CD4-positive, alpha-beta T cell (primary cell): ENCODE measurements at regions not wholly inside any gene's neighbourhood (a gene's known extent, or its start where the extent isn't known, plus 50 kb on each side); places are given as distances from the start of the nearest gene placed in this dataset.

ENCODE experiments used
- ATAC-seq: fragments of 200-7000 bp; cut with Tn5 transposase; one replicate; pipeline ENCODE4 v1.10.0; 2022; ENCODE audit warnings: mild to moderate bottlenecking; ENCODE audit not compliant: poor library complexity
- CTCF ChIA-PET: fragments of 350-600 bp; sonication (Branson Sonifier 250); formaldehyde crosslinking; loops from one replicate; lab custom pipeline; 2021; ENCODE audit warnings: antibody characterized with exemption, inconsistent platforms; lab: Charles Lee
- POLR2A ChIA-PET: fragments of 350-600 bp; sonication (Branson Sonifier 250); formaldehyde crosslinking; loops from one replicate; lab custom pipeline; 2021; ENCODE audit warnings: antibody characterized with exemption, inconsistent platforms; lab: Charles Lee
- DNase-seq, 14 experiments: peaks; one replicate each; pipeline ENCODE4 v3.0.0-alpha.2; 2013 to 2020; ENCODE audit warnings: mixed read lengths in 2 of 14
- H3K27ac ChIP-seq, 2 donors: one replicate each; pipeline versions ENCODE4 v1.5.1 to v1.7.0; 2013; ENCODE audit warnings: low read length in 2 of 2, low read depth in 1 of 2, mild to moderate bottlenecking in 1 of 2
- H3K27me3 ChIP-seq, 2 experiments: 1 replicate in 1 of 2; 2 replicates in 1 of 2; pipeline versions ENCODE4 v1.6.1 to v1.7.0; 2013; ENCODE audit warnings: low read length in 2 of 2, control low read depth in 1 of 2, mild to moderate bottlenecking in 1 of 2, moderate library complexity in 1 of 2; ENCODE audit not compliant: insufficient read depth in 2 of 2, control insufficient read depth in 1 of 2
- H3K36me3 ChIP-seq: one replicate; pipeline ENCODE4 v1.6.1; 2013; ENCODE audit warnings: low read length, control low read depth; ENCODE audit not compliant: insufficient read depth
- H3K4me1 ChIP-seq: one replicate; pipeline ENCODE4 v1.6.1; 2013; ENCODE audit warnings: low read length, control low read depth; ENCODE audit not compliant: insufficient read depth
- H3K4me3 ChIP-seq: one replicate; pipeline ENCODE4 v1.5.1; 2013; ENCODE audit warnings: mild to moderate bottlenecking, low read length, moderate library complexity
- H3K9me3 ChIP-seq, 2 experiments: 1 replicate in 1 of 2; 2 replicates in 1 of 2; pipeline versions ENCODE4 v1.6.1 to v1.7.0; 2013; ENCODE audit warnings: low read length in 2 of 2, mild to moderate bottlenecking in 2 of 2, control low read depth in 1 of 2, moderate library complexity in 1 of 2; ENCODE audit not compliant: control insufficient read depth in 1 of 2, insufficient read depth in 1 of 2
- H3K27ac Mint-ChIP-seq: one replicate; pipeline ENCODE4 v1.8.0; 2020; ENCODE audit warnings: mixed read lengths
- H3K27me3 Mint-ChIP-seq: one replicate; pipeline ENCODE4 v1.8.0; 2021; ENCODE audit warnings: mixed read lengths
- H3K36me3 Mint-ChIP-seq: one replicate; pipeline ENCODE4 v1.8.0; 2021; ENCODE audit warnings: low read depth, mixed read lengths
- H3K4me1 Mint-ChIP-seq: one replicate; pipeline ENCODE4 v1.8.0; 2021; ENCODE audit warnings: low read depth, mixed read lengths
- H3K4me3 Mint-ChIP-seq: one replicate; pipeline ENCODE4 v1.8.0; 2020; ENCODE audit warnings: mild to moderate bottlenecking, mixed read lengths
- H3K9me3 Mint-ChIP-seq: one replicate; pipeline ENCODE4 v1.8.0; 2020; ENCODE audit warnings: mixed read lengths
- CTCF ChIP-seq: fragments of 200-600 bp; IDR thresholded peaks from one replicate; pipeline ENCODE4 v1.8.0; 2022; ENCODE audit warnings: antibody characterized with exemption, mild to moderate bottlenecking
- intact Hi-C, 2 experiments: fragments of 100-400 bp; cut with DNase I in 1 of 2; cut with micrococcal nuclease in 1 of 2; formaldehyde crosslinking; loops; one replicate each; pipeline versions ENCODE4 v1.15.1 to v1.9.0; 2023 to 2025; cut with DNase I, micrococcal nuclease

DNA sequence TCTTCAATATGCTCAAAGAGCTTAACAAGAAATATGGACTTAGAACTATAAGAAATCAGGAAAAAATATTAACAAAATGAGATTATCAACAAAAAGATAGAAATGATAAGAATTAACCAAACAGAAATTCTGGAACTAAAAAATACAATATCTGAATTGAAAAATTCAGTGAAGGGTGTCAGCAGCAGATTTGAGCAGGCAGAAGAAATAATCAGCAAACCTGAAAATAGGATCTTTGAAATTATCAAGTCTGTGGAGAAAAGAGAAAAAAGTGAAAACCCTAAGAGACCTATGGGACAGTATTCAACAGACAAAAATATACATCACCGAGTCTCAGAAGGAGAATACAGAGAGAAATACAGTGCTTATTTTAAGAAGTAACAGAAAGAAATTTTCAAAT lies 877.8 kb upstream of the AGA start:
- Histone ChIP-seq H3K27me3 (no peaks in the 10 kb centered on the region), H3K4me3 (no peak overlapping the region), H3K9me3 (peaks cover 0 to 21% of the 10 kb centered on the region in 2 experiments), H3K36me3 (no peaks in the 10 kb centered on the region), H3K4me1 (no peaks in the 10 kb centered on the region), H3K27ac (no peak overlapping the region)
- no peaks in the 10 kb centered on the region for H3K9me3 Mint-ChIP-seq
- DNase-seq (no peak), ATAC-seq (no peak)
- no peak overlapping the region for H3K4me3 Mint-ChIP-seq
- no peak overlapping the region for H3K27ac Mint-ChIP-seq
- no peaks in the 10 kb centered on the region for H3K4me1 Mint-ChIP-seq
- H3K27me3 Mint-ChIP-seq = no peaks in the 10 kb centered on the region
- intact Hi-C loops = no loop called here
- POLR2A ChIA-PET = no interaction called here
- TF ChIP-seq CTCF = no peak
- no peaks in the 10 kb centered on the region for H3K36me3 Mint-ChIP-seq
- CTCF ChIA-PET = no interaction called here

DNA sequence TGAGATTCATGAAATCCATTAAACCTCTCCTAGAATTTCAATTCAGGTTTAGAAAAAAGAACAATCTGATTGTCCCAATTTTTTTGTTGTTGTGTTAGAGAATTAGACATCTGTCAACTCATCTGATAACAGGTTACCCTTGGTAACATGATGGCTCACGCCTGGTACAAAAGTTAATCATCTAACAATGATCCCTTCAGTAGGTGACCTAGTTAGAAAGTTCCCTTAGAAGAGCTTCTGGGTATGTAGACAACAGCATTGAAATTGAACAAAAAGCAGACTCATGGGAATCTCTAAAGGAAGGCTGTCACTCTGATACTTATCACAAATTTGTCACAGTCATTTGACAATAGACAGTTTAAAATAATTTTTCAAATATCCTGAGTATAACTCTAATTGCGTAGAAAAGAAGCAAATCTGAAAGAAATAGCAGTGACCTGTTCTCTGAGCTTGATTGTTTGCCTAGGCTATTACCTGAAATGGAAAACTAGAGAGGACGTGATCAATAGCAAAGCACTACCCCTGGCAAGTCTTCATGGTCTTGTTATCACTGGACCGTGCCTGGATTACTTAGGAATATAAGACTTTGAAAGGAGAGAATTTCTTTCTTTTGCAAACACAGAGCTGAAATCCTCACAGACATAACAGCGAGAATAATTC lies 880.4 kb upstream of the AGA start:
- Histone ChIP-seq H3K4me3 (no peak overlapping the region), H3K36me3 (no peaks in the 10 kb centered on the region), H3K9me3 (peaks cover 0 to 21% of the 10 kb centered on the region in 2 experiments), H3K4me1 (no peaks in the 10 kb centered on the region), H3K27me3 (no peaks in the 10 kb centered on the region), H3K27ac (no peak overlapping the region)
- Mint-ChIP-seq H3K4me1 (no peaks in the 10 kb centered on the region), H3K4me3 (no peak overlapping the region), H3K36me3 (no peaks in the 10 kb centered on the region), H3K27ac (no peak overlapping the region), H3K9me3 (no peaks in the 10 kb centered on the region), H3K27me3 (no peaks in the 10 kb centered on the region)
- POLR2A ChIA-PET = interaction anchor here (0.7 kb wide), 1 partner anchor 26 kb away, joined by 3 read pairs; no protein-coding TSS in a partner anchor
- no peak for DNase-seq
- CTCF ChIA-PET = no interaction called here
- intact Hi-C loops = no loop called here
- ATAC-seq = no peak
- no peak for TF ChIP-seq CTCF

GRCh38 chr4:178329226-178329872 lies 887.1 kb upstream of the AGA start:
- H3K9me3 ChIP-seq = no peaks in the 10 kb centered on the region
- ChIA-PET POLR2A (no interaction called here), CTCF (no interaction called here)
- Mint-ChIP-seq H3K4me3 (no peak overlapping the region), H3K27me3 (no peaks in the 10 kb centered on the region), H3K27ac (no peak overlapping the region), H3K9me3 (peaks cover 6% of the 10 kb centered on the region), H3K4me1 (no peaks in the 10 kb centered on the region), H3K36me3 (no peaks in the 10 kb centered on the region)
- H3K4me3 ChIP-seq = no peak overlapping the region
- ATAC-seq (no peak), DNase-seq (no peak)
- no peaks in the 10 kb centered on the region for H3K36me3 ChIP-seq
- no peaks in the 10 kb centered on the region for H3K4me1 ChIP-seq
- TF ChIP-seq CTCF = no peak
- intact Hi-C loops = loop anchor here in 1 of 2 experiments (2.0 kb wide), 1 partner anchor 15 kb away; no protein-coding TSS in a partner anchor
- H3K27ac ChIP-seq = no peak overlapping the region
- H3K27me3 ChIP-seq = no peaks in the 10 kb centered on the region
